Thyroid gland (tissue), 4 donors: ENCODE measurements at regions not wholly inside any gene's neighbourhood (a gene's known extent, or its start where the extent isn't known, plus 50 kb on each side); places are given as distances from the start of the nearest gene placed in this dataset.

ENCODE experiments used
- POLR2A ChIP-seq, 2 donors: fragments of 450-650 bp; IDR thresholded peaks; one replicate each; pipeline ENCODE4 v1.6.1; 2017; ENCODE audit warnings: antibody characterized with exemption in 2 of 2, mild to moderate bottlenecking in 2 of 2, moderate library complexity in 1 of 2
- TF ChIP-seq, protein P1 (sequence below), 6 experiments: fragments of 200-600 bp in 3 of 6; fragments of 450-650 bp in 3 of 6; sonication (generic) in 3 of 6; IDR thresholded peaks; one replicate each; pipeline ENCODE4 v1.5.1; 2016 to 2019; ENCODE audit warnings: antibody characterized with exemption in 6 of 6, mild to moderate bottlenecking in 2 of 6, inconsistent platforms in 1 of 6, moderate library complexity in 1 of 6

DNA sequence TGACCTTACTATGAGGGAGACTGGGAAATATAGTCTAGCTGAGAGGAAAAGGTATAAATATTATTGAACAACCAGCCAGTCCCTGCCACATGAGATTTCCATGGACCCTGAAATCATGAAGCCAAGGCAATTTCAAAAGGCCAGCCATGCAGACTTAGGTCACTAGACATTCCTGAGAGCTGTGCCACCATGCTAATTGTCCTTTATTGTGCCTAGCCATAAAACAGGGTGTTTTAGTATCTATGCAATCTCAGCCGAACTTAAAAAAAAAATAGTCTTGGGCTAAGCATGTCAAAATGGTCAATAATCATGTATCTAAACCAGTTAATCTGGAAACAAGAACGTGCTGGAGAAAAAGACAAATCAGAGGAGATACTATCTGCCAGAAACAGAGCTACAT, 269.5 kb downstream of the LNPK start:
- TF ChIP-seq POLR2A (IDR thresholded peaks at IDR 0.05): no peak
- TF ChIP-seq, protein P1, sequence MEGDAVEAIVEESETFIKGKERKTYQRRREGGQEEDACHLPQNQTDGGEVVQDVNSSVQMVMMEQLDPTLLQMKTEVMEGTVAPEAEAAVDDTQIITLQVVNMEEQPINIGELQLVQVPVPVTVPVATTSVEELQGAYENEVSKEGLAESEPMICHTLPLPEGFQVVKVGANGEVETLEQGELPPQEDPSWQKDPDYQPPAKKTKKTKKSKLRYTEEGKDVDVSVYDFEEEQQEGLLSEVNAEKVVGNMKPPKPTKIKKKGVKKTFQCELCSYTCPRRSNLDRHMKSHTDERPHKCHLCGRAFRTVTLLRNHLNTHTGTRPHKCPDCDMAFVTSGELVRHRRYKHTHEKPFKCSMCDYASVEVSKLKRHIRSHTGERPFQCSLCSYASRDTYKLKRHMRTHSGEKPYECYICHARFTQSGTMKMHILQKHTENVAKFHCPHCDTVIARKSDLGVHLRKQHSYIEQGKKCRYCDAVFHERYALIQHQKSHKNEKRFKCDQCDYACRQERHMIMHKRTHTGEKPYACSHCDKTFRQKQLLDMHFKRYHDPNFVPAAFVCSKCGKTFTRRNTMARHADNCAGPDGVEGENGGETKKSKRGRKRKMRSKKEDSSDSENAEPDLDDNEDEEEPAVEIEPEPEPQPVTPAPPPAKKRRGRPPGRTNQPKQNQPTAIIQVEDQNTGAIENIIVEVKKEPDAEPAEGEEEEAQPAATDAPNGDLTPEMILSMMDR (IDR thresholded peaks at IDR 0.05): no peak
